ENCODE measurements at regions not wholly inside any gene's neighbourhood (a gene's known extent, or its start where the extent isn't known, plus 50 kb on each side); places are given as distances from the start of the nearest gene placed in this dataset.

- no peak for DNase-seq
These were observed 179.1 kb downstream of the RSL24D1 start for GRCh38 chr15:55017635-55018034.

- DNase-seq: no peak
These were observed 180.5 kb downstream of the RSL24D1 start for GRCh38 chr15:55016225-55016624.

- DNase-seq: no peak
These were observed 181.7 kb downstream of the RSL24D1 start for GRCh38 chr15:55015093-55015445.

GRCh38 chr15:55014391-55015092 is 182.2 kb downstream of the RSL24D1 start:
- DNase-seq: no peak

GRCh38 chr15:55008421-55008820 is 188.3 kb downstream of the RSL24D1 start:
- no peak for DNase-seq

GRCh38 chr15:55007561-55007960 is 189.2 kb downstream of the RSL24D1 start:
- DNase-seq: no peak

GRCh38 chr15:55005679-55006078 is 191.1 kb downstream of the RSL24D1 start:
- no peak for DNase-seq

- DNase-seq: no peak
These were observed 192.5 kb downstream of the RSL24D1 start for GRCh38 chr15:55003965-55004873.

- no peak for DNase-seq
These were observed 198.1 kb downstream of the RSL24D1 start for GRCh38 chr15:54998661-54999060.

- DNase-seq: no peak
These were observed 205.9 kb downstream of the RSL24D1 start for GRCh38 chr15:54990793-54991192.

GRCh38 chr15:54987881-54988280 is 208.9 kb downstream of the RSL24D1 start:
- no peak for DNase-seq

GRCh38 chr15:54979964-54980363 is 216.8 kb downstream of the RSL24D1 start:
- DNase-seq: no peak

GRCh38 chr15:54962637-54963036 is 234.1 kb downstream of the RSL24D1 start:
- no peak for DNase-seq

GRCh38 chr15:54960266-54960665 is 236.5 kb downstream of the RSL24D1 start:
- no peak for DNase-seq

- no peak for DNase-seq
These were observed 255.3 kb downstream of the RSL24D1 start for GRCh38 chr15:54941417-54941816.

GRCh38 chr15:54917312-54917711 is 279.4 kb downstream of the RSL24D1 start:
- no peak for DNase-seq

- no peak for DNase-seq
These were observed 281.4 kb downstream of the RSL24D1 start for GRCh38 chr15:54915380-54915779.

GRCh38 chr15:54884312-54884711 is 312.4 kb downstream of the RSL24D1 start:
- DNase-seq: no peak

- no peak for DNase-seq
These were observed 336.8 kb downstream of the RSL24D1 start for GRCh38 chr15:54859982-54860381.

- no peak for DNase-seq
These were observed 342.1 kb downstream of the RSL24D1 start for GRCh38 chr15:54854667-54855066.

- no peak for DNase-seq
These were observed 346.6 kb downstream of the RSL24D1 start for GRCh38 chr15:54850101-54850500.

GRCh38 chr15:54843006-54843405 is 353.7 kb downstream of the RSL24D1 start:
- DNase-seq: no peak

GRCh38 chr15:54841701-54842305 is 354.9 kb downstream of the RSL24D1 start:
- no peak for DNase-seq

Data from HCEC 1CT (cell line).